HCT116 (cell line): ENCODE measurements at regions not wholly inside any gene's neighbourhood (a gene's known extent, or its start where the extent isn't known, plus 50 kb on each side); places are given as distances from the start of the nearest gene placed in this dataset.

Experiments used
- ATAC-seq: fragments of 200-7000 bp; cut with Tn5 transposase; 2 replicates; pipeline ENCODE4 v1.9.1; 2020; ENCODE audit warnings: mild to moderate bottlenecking, moderate library complexity
- BruUV-seq: library from RNA; stranded (reverse); fragments of 400-500 nt; replicated peaks from 2 replicates; lab custom pipeline; 2021; lab: Mats Ljungman, UMichigan
- CTCF ChIA-PET: fragments of 300-600 bp; sonication (Branson Sonifier 250); formaldehyde crosslinking; loops from one replicate; lab custom pipeline; 2021; ENCODE audit warnings: antibody characterized with exemption; lab: Charles Lee
- POLR2A ChIA-PET: fragments of 300-600, 350-600 bp; sonication (Branson Sonifier 250); formaldehyde crosslinking; loops from one replicate; lab custom pipeline; 2021; ENCODE audit warnings: antibody characterized with exemption; lab: Charles Lee
- RAD21 ChIA-PET, 2 experiments: fragments of 300-600 bp; sonication (Branson Sonifier 250); formaldehyde crosslinking; loops; one replicate each; lab custom pipeline; 2023; ENCODE audit warnings: low total read pairs in 2 of 2; ENCODE audit not compliant: uncharacterized antibody in 2 of 2, unreplicated experiment in 2 of 2, low non-redundant PET in 1 of 2; lab: Charles Lee
- DNase-seq: peaks from one replicate; pipeline ENCODE4 v3.0.0-alpha.2; 2010; ENCODE audit warnings: low read depth, low spot score
- H2AFZ ChIP-seq: fragments of 200-600 bp; shearing (Covaris generic), sonication (generic); 2 replicates; pipeline ENCODE4 v1.6.1; 2017; ENCODE audit warnings: low read depth, mixed run types, mixed read lengths, antibody characterized with exemption, low read length; ENCODE audit not compliant: poor library complexity, severe bottlenecking
- H3K27ac ChIP-seq: 2 replicates; pipeline ENCODE4 v1.5.1; 2012; ENCODE audit warnings: low read depth, low read length
- H3K27me3 ChIP-seq: fragments of 200-600 bp; sonication (generic); 2 replicates; pipeline ENCODE4 v1.6.1; 2016; ENCODE audit warnings: mixed run types, low read length, mixed read lengths; ENCODE audit not compliant: insufficient read depth
- H3K36me3 ChIP-seq, 2 experiments: fragments of 200-500 bp in 1 of 2; fragments of 200-600 bp in 1 of 2; sonication (Bioruptor generic) in 1 of 2; sonication (generic) in 1 of 2; 2 replicates each; pipeline versions ENCODE4 v1.5.1 to v1.6.1; 2014 to 2016; ENCODE audit warnings: low read length in 2 of 2, inconsistent platforms in 1 of 2, mixed read lengths in 1 of 2, mixed run types in 1 of 2; ENCODE audit not compliant: insufficient read depth in 2 of 2, control insufficient read depth in 1 of 2
- H3K4me1 ChIP-seq, 2 experiments: fragments of 200-600 bp in 1 of 2; sonication (generic) in 1 of 2; 2 replicates each; pipeline versions ENCODE4 v1.5.1 to v1.6.1; 2012 to 2017; ENCODE audit warnings: low read length in 2 of 2, inconsistent platforms in 1 of 2, mild to moderate bottlenecking in 1 of 2, mixed read lengths in 1 of 2, mixed run types in 1 of 2, moderate library complexity in 1 of 2; ENCODE audit not compliant: insufficient read depth in 2 of 2, control insufficient read depth in 1 of 2
- H3K4me2 ChIP-seq: fragments of 200-600 bp; sonication (generic); 2 replicates; pipeline ENCODE4 v1.6.1; 2017; ENCODE audit warnings: mixed run types, low read length, mixed read lengths
- H3K4me3 ChIP-seq, 2 experiments: fragments of 200-600 bp in 1 of 2; sonication (generic) in 1 of 2; replicated peaks in 1 of 2; 2 replicates each; pipeline ENCODE4 v1.5.1; 2011 to 2016; ENCODE audit warnings: low read length in 2 of 2, control low read depth in 1 of 2, low read depth in 1 of 2, mild to moderate bottlenecking in 1 of 2, mixed read lengths in 1 of 2, mixed run types in 1 of 2
- H3K79me2 ChIP-seq: fragments of 200-600 bp; sonication (generic); 2 replicates; pipeline ENCODE4 v1.6.1; 2017; ENCODE audit warnings: mild to moderate bottlenecking, mixed run types, low read length, moderate library complexity, mixed read lengths; ENCODE audit not compliant: insufficient read depth
- H3K9ac ChIP-seq: fragments of 200-600 bp; sonication (generic); 2 replicates; pipeline ENCODE4 v1.6.1; 2016; ENCODE audit warnings: low read length, mixed read lengths
- H3K9me2 ChIP-seq: fragments of 200-600 bp; sonication (generic), shearing (Covaris generic); 2 replicates; pipeline ENCODE4 v1.6.1; 2017; ENCODE audit warnings: mixed run types, mild to moderate bottlenecking, moderate library complexity; ENCODE audit not compliant: insufficient read depth
- H3K9me3 ChIP-seq, 2 experiments: fragments of 200-500 bp in 1 of 2; fragments of 200-600 bp in 1 of 2; sonication (Bioruptor generic) in 1 of 2; sonication (generic) in 1 of 2; 2 replicates each; pipeline ENCODE4 v1.6.1; 2014 to 2017; ENCODE audit warnings: low read length in 2 of 2, mixed read lengths in 2 of 2, inconsistent platforms in 1 of 2, low read depth in 1 of 2, mild to moderate bottlenecking in 1 of 2, mixed run types in 1 of 2, moderate library complexity in 1 of 2; ENCODE audit not compliant: control insufficient read depth in 1 of 2, insufficient read depth in 1 of 2
- H4K20me1 ChIP-seq: fragments of 200-600 bp; sonication (generic), shearing (Covaris generic); 2 replicates; pipeline ENCODE4 v1.6.1; 2017; ENCODE audit warnings: mixed run types, mild to moderate bottlenecking, moderate library complexity; ENCODE audit not compliant: insufficient read depth
- CEBPB ChIP-seq: IDR thresholded peaks from 2 replicates; pipeline ENCODE4 v1.6.1; 2012; ENCODE audit warnings: low read depth
- ELF1 ChIP-seq: IDR thresholded peaks from 2 replicates; pipeline ENCODE4 v1.6.1; 2012; ENCODE audit warnings: low read depth, borderline replicate concordance
- POLR2AphosphoS5 ChIP-seq: IDR thresholded peaks from 2 replicates; pipeline ENCODE4 v1.6.1; 2011; ENCODE audit warnings: mild to moderate bottlenecking, low read depth, low read length, moderate library complexity
- intact Hi-C: fragments of 100-400 bp; cut with micrococcal nuclease; formaldehyde crosslinking; loops from 2 replicates; pipeline ENCODE4 v1.10.0; 2022

GRCh38 chr2:64376926-64377325, 77.0 kb upstream of the LGALSL start:
- H3K9me2 ChIP-seq: no peaks in the 10 kb centered on the region
- H3K36me3 ChIP-seq: no peaks in the 10 kb centered on the region
- ChIA-PET POLR2A (no interaction called here), CTCF (no interaction called here)
- no peak for ATAC-seq
- H3K27me3 ChIP-seq: no peaks in the 10 kb centered on the region
- intact Hi-C loops: no loop called here
- H3K9ac ChIP-seq: no peak overlapping the region
- no peaks in the 10 kb centered on the region for H4K20me1 ChIP-seq
- H3K4me2 ChIP-seq: no peak overlapping the region
- BruUV-seq: no TSS peak
- peaks cover 0 to 4% of the 10 kb centered on the region in 2 experiments; a peak in 1 of 4 replicates for H3K4me1 ChIP-seq
- no peaks in the 10 kb centered on the region for H3K79me2 ChIP-seq
- TF ChIP-seq ELF1: no peak
- TF ChIP-seq CEBPB: no peak
- TF ChIP-seq, all 23 proteins: peak for 0
- Histone ChIP-seq H3K4me3 (no peak overlapping the region), H2AFZ (no peak overlapping the region), H3K27ac (no peak overlapping the region), H3K9me3 (no peaks in the 10 kb centered on the region)
- no peak for DNase-seq
- RAD21 ChIA-PET: no interaction called here

- H3K9ac ChIP-seq: no peak overlapping the region
- no peaks in the 10 kb centered on the region for H3K27me3 ChIP-seq
- H3K27ac ChIP-seq: no peak overlapping the region
- H4K20me1 ChIP-seq: no peaks in the 10 kb centered on the region
- H3K9me3 ChIP-seq: no peaks in the 10 kb centered on the region
- BruUV-seq: no TSS peak
- ChIA-PET RAD21 (no interaction called here), POLR2A (no interaction called here), CTCF (no interaction called here)
- H2AFZ ChIP-seq: no peak overlapping the region
- no peaks in the 10 kb centered on the region for H3K9me2 ChIP-seq
- TF ChIP-seq POLR2AphosphoS5: no peak
- ATAC-seq (no peak), DNase-seq (no peak)
- no peak overlapping the region for H3K4me2 ChIP-seq
- H3K79me2 ChIP-seq: no peaks in the 10 kb centered on the region
- intact Hi-C loops: no loop called here
- no peaks in the 10 kb centered on the region for H3K36me3 ChIP-seq
- H3K4me1 ChIP-seq: no peaks in the 10 kb centered on the region
- H3K4me3 ChIP-seq: no peak overlapping the region
These were observed 74.8 kb upstream of the LGALSL start for GRCh38 chr2:64379186-64379585.
